ENCODE measurements at regions not wholly inside any gene's neighbourhood (a gene's known extent, or its start where the extent isn't known, plus 50 kb on each side); places are given as distances from the start of the nearest gene placed in this dataset.

GRCh38 chr10:130990486-130990885 is 321.0 kb downstream of the TCERG1L start:
- TF ChIP-seq POLR2AphosphoS5 (IDR thresholded peaks at IDR 0.05; ENCODE audit: low read depth, low read length) (no peak), TAF1 (IDR thresholded peaks at IDR 0.05; ENCODE audit: low read depth, low read length) (no peak), POLR2A (IDR thresholded peaks at IDR 0.05; ENCODE audit: low read depth, low read length) (no peak), PAX5 (IDR thresholded peaks at IDR 0.05; ENCODE audit: insufficient read depth, low read length, severe bottlenecking) (no peak)
